ENCODE measurements at regions not wholly inside any gene's neighbourhood (a gene's known extent, or its start where the extent isn't known, plus 50 kb on each side); places are given as distances from the start of the nearest gene placed in this dataset.

- TF ChIP-seq CTCF (conservative IDR thresholded peaks at IDR 0.05; ENCODE audit: low read depth, low read length) (no peak), EZH2 (IDR thresholded peaks at IDR 0.05; ENCODE audit: low read length, unreplicated experiment) (no peak), EZH2phosphoT487 (IDR thresholded peaks at IDR 0.05; ENCODE audit: borderline replicate concordance, low read length) (no peak)
These were observed 1445.3 kb upstream of the MIR17HG start for GRCh38 chr13:89902223-89902622.
